ENCODE measurements at regions not wholly inside any gene's neighbourhood (a gene's known extent, or its start where the extent isn't known, plus 50 kb on each side); places are given as distances from the start of the nearest gene placed in this dataset.

DNA sequence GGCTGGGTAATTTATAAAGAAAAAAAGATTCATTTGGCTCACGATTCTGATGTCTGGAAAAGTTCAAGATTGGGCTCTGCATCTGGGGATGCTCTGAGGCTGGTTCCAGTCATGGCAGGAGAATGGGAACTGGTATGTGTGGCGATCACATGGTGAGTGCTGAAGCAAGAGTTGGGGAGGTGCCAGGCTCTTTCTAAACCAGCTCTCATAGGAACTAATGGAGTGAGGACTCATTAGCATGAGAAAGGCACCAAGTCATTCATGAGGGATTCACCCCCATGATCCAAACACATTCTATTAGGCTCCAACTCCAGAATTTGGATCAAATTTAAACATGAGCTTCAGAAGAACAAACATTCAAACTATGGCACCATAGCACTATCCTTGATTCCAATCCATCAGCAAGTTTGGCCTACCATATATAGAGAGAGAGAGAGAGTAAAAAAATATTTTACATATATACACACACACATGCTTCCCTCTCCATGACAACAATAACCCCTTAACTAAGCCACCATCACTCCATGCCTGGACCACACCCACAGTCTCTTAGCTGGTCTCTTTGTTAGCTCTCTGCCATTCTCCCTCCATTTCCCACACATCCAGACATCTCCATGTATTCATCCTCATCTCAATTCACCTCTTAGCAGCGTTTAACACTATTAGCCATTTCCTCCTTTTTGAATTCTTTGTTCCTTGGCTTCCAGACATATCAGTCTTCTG lies 57.9 kb downstream of the NPY start:
- H3K4me1 ChIP-seq (replicated peaks in 1 of 2) = no peaks in the 10 kb centered on the region
- no peaks in the 10 kb centered on the region for H3K36me3 ChIP-seq (replicated peaks in 1 of 2)
- no peak overlapping the region for H3K4me3 ChIP-seq
- intact Hi-C loops (cut with DNase I) = no loop called here
- no peaks in the 10 kb centered on the region for H3K9me3 ChIP-seq (replicated peaks in 1 of 3)
- H3K27me3 ChIP-seq = no peaks in the 10 kb centered on the region
- TF ChIP-seq, protein P1, sequence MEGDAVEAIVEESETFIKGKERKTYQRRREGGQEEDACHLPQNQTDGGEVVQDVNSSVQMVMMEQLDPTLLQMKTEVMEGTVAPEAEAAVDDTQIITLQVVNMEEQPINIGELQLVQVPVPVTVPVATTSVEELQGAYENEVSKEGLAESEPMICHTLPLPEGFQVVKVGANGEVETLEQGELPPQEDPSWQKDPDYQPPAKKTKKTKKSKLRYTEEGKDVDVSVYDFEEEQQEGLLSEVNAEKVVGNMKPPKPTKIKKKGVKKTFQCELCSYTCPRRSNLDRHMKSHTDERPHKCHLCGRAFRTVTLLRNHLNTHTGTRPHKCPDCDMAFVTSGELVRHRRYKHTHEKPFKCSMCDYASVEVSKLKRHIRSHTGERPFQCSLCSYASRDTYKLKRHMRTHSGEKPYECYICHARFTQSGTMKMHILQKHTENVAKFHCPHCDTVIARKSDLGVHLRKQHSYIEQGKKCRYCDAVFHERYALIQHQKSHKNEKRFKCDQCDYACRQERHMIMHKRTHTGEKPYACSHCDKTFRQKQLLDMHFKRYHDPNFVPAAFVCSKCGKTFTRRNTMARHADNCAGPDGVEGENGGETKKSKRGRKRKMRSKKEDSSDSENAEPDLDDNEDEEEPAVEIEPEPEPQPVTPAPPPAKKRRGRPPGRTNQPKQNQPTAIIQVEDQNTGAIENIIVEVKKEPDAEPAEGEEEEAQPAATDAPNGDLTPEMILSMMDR (IDR thresholded peaks at IDR 0.05) = no peak
- TF ChIP-seq POLR2A (IDR thresholded peaks at IDR 0.05) = no peak
- DNase-seq = no peak
- H3K27ac ChIP-seq = no peak overlapping the region
- WGBS, 4 donors = 57 to 73% (median 71%) methylated on average over 3 of the region's 3 CpGs

DNA sequence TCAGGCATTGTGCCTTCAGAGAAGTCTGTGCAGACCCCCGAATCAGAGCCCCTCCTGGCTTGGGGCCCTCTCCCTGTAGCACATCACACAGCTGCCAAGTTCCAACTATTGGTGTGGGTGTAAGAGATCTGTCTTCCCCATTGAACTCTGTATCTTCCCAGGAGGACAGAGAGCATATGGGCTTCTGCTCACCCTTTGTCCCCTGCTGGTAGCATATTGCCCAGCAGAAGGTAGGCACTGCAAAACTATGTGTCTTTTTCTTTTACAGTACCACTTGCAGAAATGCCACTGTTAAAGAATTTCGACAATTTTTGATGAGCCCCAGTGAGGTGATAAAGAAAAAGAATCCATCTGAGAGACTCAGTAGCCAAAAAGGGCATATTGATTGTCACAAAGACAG lies 59.6 kb downstream of the NPY start:
- Histone ChIP-seq H3K4me3 (no peak overlapping the region), H3K9me3 (replicated peaks in 1 of 3) (no peaks in the 10 kb centered on the region), H3K36me3 (replicated peaks in 1 of 2) (no peaks in the 10 kb centered on the region), H3K27me3 (no peaks in the 10 kb centered on the region), H3K4me1 (replicated peaks in 1 of 2) (no peaks in the 10 kb centered on the region), H3K27ac (no peak overlapping the region)
- DNase-seq = no peak
- intact Hi-C loops (cut with DNase I) = no loop called here
- no peak for TF ChIP-seq POLR2A (IDR thresholded peaks at IDR 0.05)
- TF ChIP-seq, protein P1 (IDR thresholded peaks at IDR 0.05) = no peak
- WGBS, 4 donors = 46 to 68% (median 58%) methylated on average over 2 of the region's 2 CpGs

DNA sequence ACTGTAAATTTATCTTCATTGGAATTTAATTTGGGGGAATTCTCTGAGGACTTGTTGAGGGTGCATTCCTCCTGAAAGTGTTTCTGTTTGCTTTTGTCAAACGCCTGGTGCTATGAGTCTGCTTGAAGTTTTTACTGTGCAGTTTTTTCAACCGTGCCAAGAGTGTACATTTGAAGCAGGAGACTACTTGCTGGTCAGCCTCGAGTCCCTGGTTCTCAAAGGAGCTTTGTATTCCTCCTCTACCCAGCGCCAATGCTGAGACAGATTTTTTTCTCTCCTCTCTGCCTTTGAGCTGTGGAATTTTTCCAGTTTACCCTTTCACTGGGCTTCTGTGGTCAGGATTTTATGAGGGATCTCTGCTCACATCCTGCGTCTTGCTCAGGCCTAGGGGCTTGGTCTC lies 62.1 kb downstream of the NPY start:
- no peak for TF ChIP-seq POLR2A (IDR thresholded peaks at IDR 0.05)
- TF ChIP-seq, protein P1 (IDR thresholded peaks at IDR 0.05) = no peak
- Histone ChIP-seq H3K4me1 (replicated peaks in 1 of 2) (no peaks in the 10 kb centered on the region), H3K36me3 (replicated peaks in 1 of 2) (no peaks in the 10 kb centered on the region)

DNA sequence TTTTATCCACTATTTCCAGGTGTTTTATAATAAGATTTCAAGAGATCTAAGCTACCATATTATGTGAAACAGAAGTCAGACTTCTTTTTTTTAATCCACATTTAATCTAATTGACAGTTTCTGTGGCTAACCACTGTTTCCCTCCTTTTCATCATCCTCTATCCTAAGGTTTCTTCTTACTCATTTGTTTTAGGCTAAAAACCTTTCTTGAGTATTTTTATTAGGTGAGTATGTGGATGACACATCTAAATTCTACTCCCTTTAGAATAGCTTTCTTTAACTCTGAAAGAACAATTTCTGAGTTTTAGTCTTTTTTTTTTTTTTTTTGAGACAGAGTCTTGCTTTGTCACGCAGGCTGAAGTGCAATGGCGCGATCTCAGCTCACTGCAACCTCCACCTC lies 62.7 kb downstream of the NPY start:
- DNase-seq = no peak
- TF ChIP-seq POLR2A (IDR thresholded peaks at IDR 0.05) = no peak
- TF ChIP-seq, protein P1 (IDR thresholded peaks at IDR 0.05) = no peak
- Histone ChIP-seq H3K36me3 (replicated peaks in 1 of 2) (no peaks in the 10 kb centered on the region), H3K4me3 (no peak overlapping the region), H3K27ac (no peak overlapping the region), H3K4me1 (replicated peaks in 1 of 2) (no peaks in the 10 kb centered on the region), H3K27me3 (no peaks in the 10 kb centered on the region), H3K9me3 (replicated peaks in 1 of 3) (no peaks in the 10 kb centered on the region)
- intact Hi-C loops (cut with DNase I) = no loop called here
- WGBS, 4 donors = 80 to 98% (median 95%) methylated on average over 3 of the region's 3 CpGs

More for the DNA sequence above, 62.1 kb downstream of the NPY start:
- WGBS, 4 donors = 55 to 64% (median 62%) methylated on average over 5 of the region's 5 CpGs
- intact Hi-C loops (cut with DNase I) = no loop called here
- H3K27ac ChIP-seq = no peak overlapping the region
- no peaks in the 10 kb centered on the region for H3K27me3 ChIP-seq
- no peak for DNase-seq
- H3K9me3 ChIP-seq (replicated peaks in 1 of 3) = no peaks in the 10 kb centered on the region
- no peak overlapping the region for H3K4me3 ChIP-seq
